ENCODE measurements at regions not wholly inside any gene's neighbourhood (a gene's known extent, or its start where the extent isn't known, plus 50 kb on each side); places are given as distances from the start of the nearest gene placed in this dataset.

- TF ChIP-seq EP300 (IDR thresholded peaks at IDR 0.05; ENCODE audit: low read length) (no peak), MNT (conservative IDR thresholded peaks at IDR 0.05) (no peak), E2F1 (CRISPR knock-in tag; IDR thresholded peaks at IDR 0.05) (no peak), SIN3A (IDR thresholded peaks at IDR 0.05; ENCODE audit: borderline replicate concordance in 2 of 2, control insufficient read depth in 1 of 2, low read depth in 2 of 2, low read length in 2 of 2) (no peak)
Observed at GRCh38 chr2:8489751-8490150, 192.1 kb upstream of the ID2 start.

All from K562 (cell line).